Lower lobe of right lung (tissue), 2 donors: ENCODE measurements at regions not wholly inside any gene's neighbourhood (a gene's known extent, or its start where the extent isn't known, plus 50 kb on each side); places are given as distances from the start of the nearest gene placed in this dataset.
A peak's percentile ranks its signal among the peaks of the same experiment; 100 is the strongest.

ENCODE experiments used
- ATAC-seq, 2 donors: fragments of 200-7000 bp; cut with Tn5 transposase; one replicate each; pipeline ENCODE4 v1.9.1; 2020 to 2022; ENCODE audit warnings: mild to moderate bottlenecking in 2 of 2, moderate library complexity in 2 of 2
- DNase-seq: peaks from one replicate; pipeline ENCODE4 v3.0.0-alpha.2; 2020
- H3K27ac ChIP-seq: fragments of 200-600 bp; one replicate; pipeline ENCODE4 v1.8.0; 2022
- H3K27me3 ChIP-seq: fragments of 200-600 bp; one replicate; pipeline ENCODE4 v1.8.0; 2022; ENCODE audit warnings: low read depth
- H3K36me3 ChIP-seq: fragments of 200-600 bp; one replicate; pipeline ENCODE4 v1.8.0; 2022; ENCODE audit warnings: mild to moderate bottlenecking
- H3K4me1 ChIP-seq: fragments of 200-600 bp; one replicate; pipeline ENCODE4 v1.8.0; 2022
- H3K4me3 ChIP-seq: fragments of 200-600 bp; one replicate; pipeline ENCODE4 v1.8.0; 2022; ENCODE audit warnings: mild to moderate bottlenecking
- H3K9me3 ChIP-seq: fragments of 200-600 bp; one replicate; pipeline ENCODE4 v1.8.0; 2022
- CTCF ChIP-seq: fragments of 200-600 bp; IDR thresholded peaks from one replicate; pipeline ENCODE4 v1.8.0; 2022; ENCODE audit warnings: antibody characterized with exemption, mild to moderate bottlenecking
- intact Hi-C: fragments of 100-400 bp; cut with DNase I; formaldehyde crosslinking; loops from one replicate; pipeline ENCODE4 v1.11.0; 2022
- donor health status: DM: no; HTN: yes; CAD: no; lungs with severe emphysema.

DNA sequence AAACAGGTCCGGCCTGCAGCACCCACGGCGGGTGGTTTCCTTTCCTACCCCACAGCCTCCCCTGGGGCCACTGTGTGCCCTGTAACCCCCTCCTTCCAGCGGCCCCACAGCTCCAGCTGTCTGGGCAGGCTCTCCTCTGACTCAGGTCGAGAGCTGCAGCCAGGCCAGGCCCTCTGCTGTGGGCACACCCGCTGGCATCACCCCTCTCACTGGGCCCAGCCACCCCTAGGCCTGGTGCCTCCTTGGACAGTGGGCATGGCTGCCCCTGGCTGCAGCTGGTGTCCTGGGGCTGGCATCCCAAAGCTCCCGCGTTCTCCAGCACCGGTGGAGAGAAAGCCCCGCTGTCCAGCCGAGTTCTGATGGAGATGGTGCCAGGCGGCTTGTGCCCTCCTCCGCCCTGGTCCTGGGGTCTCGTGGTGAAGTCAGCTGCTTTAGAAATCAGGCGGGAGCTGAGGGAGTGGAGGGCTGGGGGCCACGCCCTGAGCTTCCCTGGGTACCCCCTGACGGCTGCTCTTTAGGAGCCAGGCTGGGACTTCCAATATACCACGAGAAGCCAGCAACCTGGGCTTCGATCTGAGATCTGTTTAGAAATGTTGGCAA is 114.9 kb downstream of the KIF26A start:
- intact Hi-C loops, result no loop called here
- Histone ChIP-seq H3K36me3 (no peaks in the 10 kb centered on the region), H3K27me3 (peaks cover 4% of the 10 kb centered on the region), H3K27ac (no peak overlapping the region), H3K9me3 (no peaks in the 10 kb centered on the region), H3K4me1 (no peaks in the 10 kb centered on the region), H3K4me3 (no peak overlapping the region)
- ATAC-seq, result no peak
- DNase-seq, result peak; percentile 39
- no peak for TF ChIP-seq CTCF

- no peaks in the 10 kb centered on the region for H3K9me3 ChIP-seq
- H3K4me3 ChIP-seq, result no peak overlapping the region
- ATAC-seq (peak in 1 of 2 donors; percentile 36), DNase-seq (no peak)
- H3K4me1 ChIP-seq, result no peaks in the 10 kb centered on the region
- peaks cover 4% of the 10 kb centered on the region for H3K27me3 ChIP-seq
- no peaks in the 10 kb centered on the region for H3K36me3 ChIP-seq
- intact Hi-C loops, result no loop called here
- no peak for TF ChIP-seq CTCF
- no peak overlapping the region for H3K27ac ChIP-seq
Observed at GRCh38 chr14:104253901-104254353, 115.5 kb downstream of the KIF26A start.

GRCh38 chr14:104254735-104255400 is 116.5 kb downstream of the KIF26A start:
- TF ChIP-seq CTCF, result no peak
- Histone ChIP-seq H3K4me1 (no peaks in the 10 kb centered on the region), H3K9me3 (no peaks in the 10 kb centered on the region), H3K27ac (no peak overlapping the region), H3K36me3 (no peaks in the 10 kb centered on the region), H3K4me3 (no peak overlapping the region), H3K27me3 (peaks cover 4% of the 10 kb centered on the region)
- no peak for DNase-seq
- intact Hi-C loops, result no loop called here
- no peak for ATAC-seq

GRCh38 chr14:104256025-104256424 is 117.6 kb downstream of the KIF26A start:
- no peaks in the 10 kb centered on the region for H3K4me1 ChIP-seq
- H3K9me3 ChIP-seq, result no peaks in the 10 kb centered on the region
- H3K27me3 ChIP-seq, result peaks cover 4% of the 10 kb centered on the region
- no peak for ATAC-seq
- H3K27ac ChIP-seq, result no peak overlapping the region
- intact Hi-C loops, result no loop called here
- no peak overlapping the region for H3K4me3 ChIP-seq
- no peak for DNase-seq
- TF ChIP-seq CTCF, result no peak
- no peaks in the 10 kb centered on the region for H3K36me3 ChIP-seq

- no peaks in the 10 kb centered on the region for H3K36me3 ChIP-seq
- TF ChIP-seq CTCF, result no peak
- no peaks in the 10 kb centered on the region for H3K9me3 ChIP-seq
- H3K27me3 ChIP-seq, result no peaks in the 10 kb centered on the region
- ATAC-seq (peak in 1 of 2 donors; percentile 26), DNase-seq (peak; percentile 36)
- no peak overlapping the region for H3K4me3 ChIP-seq
- H3K27ac ChIP-seq, result no peak overlapping the region
- H3K4me1 ChIP-seq, result no peaks in the 10 kb centered on the region
- intact Hi-C loops, result no loop called here
Observed at GRCh38 chr14:104262515-104263514, 124.4 kb downstream of the KIF26A start.
